Esophagus squamous epithelium (tissue), 4 donors: ENCODE measurements at regions not wholly inside any gene's neighbourhood (a gene's known extent, or its start where the extent isn't known, plus 50 kb on each side); places are given as distances from the start of the nearest gene placed in this dataset.

Experiments used
- POLR2A ChIP-seq, 4 donors: fragments of 450-650 bp; IDR thresholded peaks; one replicate each; pipeline ENCODE4 v1.6.1; 2017; ENCODE audit warnings: antibody characterized with exemption in 4 of 4, mild to moderate bottlenecking in 4 of 4, moderate library complexity in 3 of 4
- TF ChIP-seq, protein P1 (sequence below), 6 experiments: fragments of 450-650 bp in 4 of 6; fragments of 200-600 bp in 2 of 6; sonication (generic) in 2 of 6; IDR thresholded peaks; one replicate each; pipeline ENCODE4 v1.5.1; 2016 to 2019; ENCODE audit warnings: antibody characterized with exemption in 6 of 6, mild to moderate bottlenecking in 4 of 6, moderate library complexity in 4 of 6

- TF ChIP-seq, protein P1, sequence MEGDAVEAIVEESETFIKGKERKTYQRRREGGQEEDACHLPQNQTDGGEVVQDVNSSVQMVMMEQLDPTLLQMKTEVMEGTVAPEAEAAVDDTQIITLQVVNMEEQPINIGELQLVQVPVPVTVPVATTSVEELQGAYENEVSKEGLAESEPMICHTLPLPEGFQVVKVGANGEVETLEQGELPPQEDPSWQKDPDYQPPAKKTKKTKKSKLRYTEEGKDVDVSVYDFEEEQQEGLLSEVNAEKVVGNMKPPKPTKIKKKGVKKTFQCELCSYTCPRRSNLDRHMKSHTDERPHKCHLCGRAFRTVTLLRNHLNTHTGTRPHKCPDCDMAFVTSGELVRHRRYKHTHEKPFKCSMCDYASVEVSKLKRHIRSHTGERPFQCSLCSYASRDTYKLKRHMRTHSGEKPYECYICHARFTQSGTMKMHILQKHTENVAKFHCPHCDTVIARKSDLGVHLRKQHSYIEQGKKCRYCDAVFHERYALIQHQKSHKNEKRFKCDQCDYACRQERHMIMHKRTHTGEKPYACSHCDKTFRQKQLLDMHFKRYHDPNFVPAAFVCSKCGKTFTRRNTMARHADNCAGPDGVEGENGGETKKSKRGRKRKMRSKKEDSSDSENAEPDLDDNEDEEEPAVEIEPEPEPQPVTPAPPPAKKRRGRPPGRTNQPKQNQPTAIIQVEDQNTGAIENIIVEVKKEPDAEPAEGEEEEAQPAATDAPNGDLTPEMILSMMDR (IDR thresholded peaks at IDR 0.05): no peak
- no peak for TF ChIP-seq POLR2A (IDR thresholded peaks at IDR 0.05)
These were observed 89.3 kb upstream of the CDYL2 start for GRCh38 chr16:80893686-80894085.
